Endodermal cell (in vitro differentiated cells): ENCODE measurements at regions not wholly inside any gene's neighbourhood (a gene's known extent, or its start where the extent isn't known, plus 50 kb on each side); places are given as distances from the start of the nearest gene placed in this dataset.
"Not testable (repeated sequence)": the region's sequence is repeated elsewhere in the genome, so short reads cannot be mapped to it uniquely, and the experiment has no call there.

Experiments used
- DNase-seq: peaks from one replicate; pipeline ENCODE4 v3.0.0-alpha.2; 2017
- H3K27ac ChIP-seq: 2 replicates; pipeline ENCODE4 v1.5.1; 2013; ENCODE audit warnings: mild to moderate bottlenecking, low read depth, low read length, moderate library complexity
- H3K27me3 ChIP-seq: 2 replicates; pipeline ENCODE4 v1.6.1; 2013; ENCODE audit warnings: mild to moderate bottlenecking, low read length, moderate library complexity; ENCODE audit not compliant: insufficient read depth, control insufficient read depth, poor library complexity, severe bottlenecking
- H3K36me3 ChIP-seq: 2 replicates; pipeline ENCODE4 v1.7.0; 2013; ENCODE audit warnings: mild to moderate bottlenecking, low read length, moderate library complexity; ENCODE audit not compliant: control insufficient read depth, insufficient read depth
- H3K4me1 ChIP-seq: one replicate; pipeline ENCODE4 v1.7.0; 2013; ENCODE audit warnings: low read length; ENCODE audit not compliant: control insufficient read depth, insufficient read depth
- H3K4me3 ChIP-seq: 2 replicates; pipeline ENCODE4 v1.5.1; 2013; ENCODE audit warnings: mild to moderate bottlenecking, low read length, moderate library complexity
- H3K9ac ChIP-seq: 2 replicates; pipeline ENCODE4 v1.6.1; 2013; ENCODE audit warnings: mild to moderate bottlenecking, low read length, moderate library complexity; ENCODE audit not compliant: poor library complexity, severe bottlenecking; ENCODE audit errors: extremely low read depth
- H3K9me3 ChIP-seq: 2 replicates; pipeline ENCODE4 v1.6.1; 2013; ENCODE audit warnings: mild to moderate bottlenecking, low read length, moderate library complexity; ENCODE audit not compliant: control insufficient read depth
- H3K27ac Mint-ChIP-seq: 2 replicates; pipeline ENCODE4 v1.8.0; 2020; ENCODE audit warnings: mixed read lengths
- H3K27me3 Mint-ChIP-seq: 2 replicates; pipeline ENCODE4 v1.8.0; 2021; ENCODE audit warnings: mild to moderate bottlenecking, mixed read lengths; ENCODE audit not compliant: insufficient read depth
- H3K36me3 Mint-ChIP-seq: 2 replicates; pipeline ENCODE4 v1.8.0; 2020; ENCODE audit warnings: low read depth, mixed read lengths
- H3K4me1 Mint-ChIP-seq: 2 replicates; pipeline ENCODE4 v1.8.0; 2020; ENCODE audit warnings: mixed read lengths
- H3K4me3 Mint-ChIP-seq: 2 replicates; pipeline ENCODE4 v1.8.0; 2020; ENCODE audit warnings: mild to moderate bottlenecking, moderate library complexity, mixed read lengths
- H3K9me3 Mint-ChIP-seq: 2 replicates; pipeline ENCODE4 v1.8.0; 2020; ENCODE audit warnings: mild to moderate bottlenecking, mixed read lengths
- WGBS, 2 experiments: methylation state at CpG; one replicate each; pipeline versions ENCODE4 v1.1.5 to v1.1.7; 2013; ENCODE audit warnings: missing lambda C conversion rate in 2 of 2, mixed read lengths in 1 of 2; ENCODE audit not compliant: insufficient coverage in 1 of 2, insufficient read length in 1 of 2; 5-methylcytosine and 5-hydroxymethylcytosine counted together
- TF ChIP-seq, protein P1 (sequence below): fragments of 200-600 bp; sonication (generic); conservative IDR thresholded peaks from 2 replicates; pipeline ENCODE4 v1.5.0; 2021; ENCODE audit warnings: antibody characterized with exemption, mild to moderate bottlenecking

- Histone ChIP-seq H3K4me1 (peaks cover 5% of the 10 kb centered on the region), H3K9me3 (no peaks in the 10 kb centered on the region), H3K9ac (no peak overlapping the region), H3K36me3 (no peaks in the 10 kb centered on the region), H3K27me3 (peaks cover under 1% of the 10 kb centered on the region), H3K4me3 (no peak overlapping the region), H3K27ac (no peak overlapping the region)
- Mint-ChIP-seq H3K4me1 (peaks cover 16% of the 10 kb centered on the region), H3K27me3 (no peaks in the 10 kb centered on the region), H3K36me3 (no peaks in the 10 kb centered on the region), H3K4me3 (no peak overlapping the region), H3K27ac (no peak overlapping the region), H3K9me3 (peaks cover 1% of the 10 kb centered on the region)
- DNase-seq, result no peak
- 97 to 100% methylated on average over 1 to 8 of the region's 8 CpGs for whole genome bisulfite sequencing, 2 experiments
- TF ChIP-seq, protein P1, sequence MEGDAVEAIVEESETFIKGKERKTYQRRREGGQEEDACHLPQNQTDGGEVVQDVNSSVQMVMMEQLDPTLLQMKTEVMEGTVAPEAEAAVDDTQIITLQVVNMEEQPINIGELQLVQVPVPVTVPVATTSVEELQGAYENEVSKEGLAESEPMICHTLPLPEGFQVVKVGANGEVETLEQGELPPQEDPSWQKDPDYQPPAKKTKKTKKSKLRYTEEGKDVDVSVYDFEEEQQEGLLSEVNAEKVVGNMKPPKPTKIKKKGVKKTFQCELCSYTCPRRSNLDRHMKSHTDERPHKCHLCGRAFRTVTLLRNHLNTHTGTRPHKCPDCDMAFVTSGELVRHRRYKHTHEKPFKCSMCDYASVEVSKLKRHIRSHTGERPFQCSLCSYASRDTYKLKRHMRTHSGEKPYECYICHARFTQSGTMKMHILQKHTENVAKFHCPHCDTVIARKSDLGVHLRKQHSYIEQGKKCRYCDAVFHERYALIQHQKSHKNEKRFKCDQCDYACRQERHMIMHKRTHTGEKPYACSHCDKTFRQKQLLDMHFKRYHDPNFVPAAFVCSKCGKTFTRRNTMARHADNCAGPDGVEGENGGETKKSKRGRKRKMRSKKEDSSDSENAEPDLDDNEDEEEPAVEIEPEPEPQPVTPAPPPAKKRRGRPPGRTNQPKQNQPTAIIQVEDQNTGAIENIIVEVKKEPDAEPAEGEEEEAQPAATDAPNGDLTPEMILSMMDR, result no peak
Observed at GRCh38 chr4:75194180-75194579, 261.3 kb downstream of the PARM1 start.

DNA sequence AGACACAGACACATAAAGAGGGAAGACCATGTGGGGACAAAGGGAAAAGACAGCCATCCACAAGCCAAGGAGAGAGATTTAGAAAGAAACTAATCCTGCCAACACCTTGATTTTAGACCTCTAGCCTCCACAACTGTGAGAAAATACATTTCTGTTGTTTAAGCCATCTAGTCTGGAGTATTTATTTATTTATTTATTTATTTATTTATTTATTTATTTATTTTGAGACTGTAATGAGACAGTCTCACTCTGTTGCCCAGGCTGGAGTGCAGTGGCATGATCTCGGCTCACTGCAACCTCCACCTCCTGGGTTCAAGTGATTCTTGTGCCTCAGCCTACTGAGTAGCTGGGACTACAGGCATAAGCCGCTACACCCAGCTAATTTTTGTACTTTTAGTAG, 259.3 kb downstream of the PARM1 start:
- H3K27me3 Mint-ChIP-seq, H3K9me3 ChIP-seq, H3K9ac ChIP-seq, H3K9me3 Mint-ChIP-seq, DNase-seq, H3K4me1 ChIP-seq, H3K27ac ChIP-seq, H3K4me3 Mint-ChIP-seq, H3K4me3 ChIP-seq, H3K36me3 ChIP-seq, H3K36me3 Mint-ChIP-seq, H3K27ac Mint-ChIP-seq, H3K27me3 ChIP-seq: not testable (repeated sequence)
- 81% methylated on average over 2 of the region's 2 CpGs; no CpG with 5 or more reads in 1 of the 2 experiments for WGBS, 2 experiments
- H3K4me1 Mint-ChIP-seq, result peaks cover 16% of the 10 kb centered on the region

DNA sequence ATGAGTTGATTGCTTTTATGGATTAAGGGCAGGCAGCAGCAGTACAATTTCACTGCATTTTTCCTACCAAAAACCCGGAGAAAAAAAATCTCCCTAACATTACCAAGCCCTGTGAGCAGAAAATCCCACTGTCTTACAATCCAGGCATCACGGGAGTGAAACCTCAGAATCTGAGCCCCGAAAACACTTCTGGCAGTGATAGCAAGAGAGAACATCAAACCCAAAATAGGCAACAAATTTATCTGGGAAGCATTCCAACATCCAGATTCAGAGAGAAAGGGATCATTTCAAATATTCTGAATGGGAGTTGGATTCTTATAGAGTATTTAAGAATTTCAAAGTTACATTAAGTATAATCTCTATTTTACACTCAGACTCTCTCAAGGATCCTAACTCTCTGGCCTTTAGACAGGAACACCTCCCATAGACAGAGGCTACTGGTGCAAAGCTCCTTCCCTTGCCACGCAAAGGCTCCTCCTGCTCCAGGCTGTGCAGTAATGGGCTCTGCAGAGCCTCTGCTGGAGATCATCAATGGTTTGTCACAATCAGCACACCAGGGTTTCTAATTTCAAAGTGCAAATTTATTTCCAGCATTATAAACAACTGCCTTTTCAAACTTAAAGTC, 256.9 kb downstream of the PARM1 start:
- no peaks in the 10 kb centered on the region for H3K36me3 ChIP-seq
- H3K27me3 Mint-ChIP-seq, result peaks cover under 1% of the 10 kb centered on the region
- no peak overlapping the region for H3K4me3 Mint-ChIP-seq
- TF ChIP-seq, protein P1, result no peak
- H3K4me1 Mint-ChIP-seq, result peaks cover 9% of the 10 kb centered on the region
- H3K9me3 ChIP-seq, result no peaks in the 10 kb centered on the region
- no peak overlapping the region for H3K9ac ChIP-seq
- peaks cover 2% of the 10 kb centered on the region for H3K4me1 ChIP-seq
- peaks cover 16% of the 10 kb centered on the region for H3K27me3 ChIP-seq
- no peak for DNase-seq
- H3K36me3 Mint-ChIP-seq, result no peaks in the 10 kb centered on the region
- WGBS, 2 experiments, result 80 to 88% methylated on average over 1 to 4 of the region's 4 CpGs
- H3K27ac Mint-ChIP-seq, result no peak overlapping the region
- no peaks in the 10 kb centered on the region for H3K9me3 Mint-ChIP-seq
- no peak overlapping the region for H3K4me3 ChIP-seq
- H3K27ac ChIP-seq, result no peak overlapping the region
